Renal cortex interstitium (tissue), 11 donors: ENCODE measurements at regions not wholly inside any gene's neighbourhood (a gene's known extent, or its start where the extent isn't known, plus 50 kb on each side); places are given as distances from the start of the nearest gene placed in this dataset.

Experiments
- DNase-seq, 11 donors: peaks; one replicate each; pipeline ENCODE4 v3.0.0-alpha.2; 2013; ENCODE audit warnings: low read depth in 9 of 11, low spot score in 4 of 11; ENCODE audit errors: extremely low read depth in 1 of 11

GRCh38 chr3:72698154-72698917 lies 149.9 kb downstream of the SHQ1 start:
- DNase-seq: no peak

- DNase-seq: no peak
These were observed 150.5 kb downstream of the SHQ1 start for GRCh38 chr3:72697717-72698116.

- no peak for DNase-seq
These were observed 151.4 kb downstream of the SHQ1 start for GRCh38 chr3:72696815-72697214.

GRCh38 chr3:72694398-72694797 lies 153.8 kb downstream of the SHQ1 start:
- no peak for DNase-seq

- no peak for DNase-seq
These were observed 155.3 kb downstream of the SHQ1 start for GRCh38 chr3:72692990-72693389.

GRCh38 chr3:72690629-72691028 lies 157.6 kb downstream of the SHQ1 start:
- DNase-seq: peak in 2 of 11 donors; percentile 20 to 39

- DNase-seq: peak in 5 of 11 donors; percentile 34 to 52 (median 50)
These were observed 165.3 kb downstream of the SHQ1 start for GRCh38 chr3:72682936-72683452.

- DNase-seq: no peak
These were observed 166.6 kb downstream of the SHQ1 start for GRCh38 chr3:72681598-72681997.

- no peak for DNase-seq
These were observed 167.5 kb downstream of the SHQ1 start for GRCh38 chr3:72680766-72681165.

- no peak for DNase-seq
These were observed 168.6 kb downstream of the SHQ1 start for GRCh38 chr3:72679540-72680198.

- DNase-seq: no peak
These were observed 169.4 kb downstream of the SHQ1 start for GRCh38 chr3:72678867-72679266.

- DNase-seq: no peak
These were observed 169.9 kb downstream of the SHQ1 start for GRCh38 chr3:72678380-72678779.

GRCh38 chr3:72675243-72675642 lies 173.0 kb downstream of the SHQ1 start:
- no peak for DNase-seq

- no peak for DNase-seq
These were observed 175.1 kb downstream of the SHQ1 start for GRCh38 chr3:72673011-72673771.

GRCh38 chr3:72669224-72669623 lies 179.0 kb downstream of the SHQ1 start:
- no peak for DNase-seq

GRCh38 chr3:72666447-72666755 lies 181.8 kb downstream of the SHQ1 start:
- no peak for DNase-seq

GRCh38 chr3:72665701-72666446 lies 182.4 kb downstream of the SHQ1 start:
- no peak for DNase-seq

- no peak for DNase-seq
These were observed 183.1 kb downstream of the SHQ1 start for GRCh38 chr3:72665103-72665502.
